GM18868 (cell line): ENCODE measurements at regions not wholly inside any gene's neighbourhood (a gene's known extent, or its start where the extent isn't known, plus 50 kb on each side); places are given as distances from the start of the nearest gene placed in this dataset.
"Not testable (repeated sequence)": the region's sequence is repeated elsewhere in the genome, so short reads cannot be mapped to it uniquely, and the experiment has no call there.

Experiments used
- ATAC-seq: cut with Tn5 transposase; IDR thresholded peaks from one replicate; pipeline ENCODE4 v1.9.1; 2021; ENCODE audit warnings: mild to moderate bottlenecking, moderate library complexity; ENCODE audit not compliant: unreplicated experiment

- ATAC-seq = no peak
These were observed 81.9 kb upstream of the SLC25A36 start for GRCh38 chr3:140859592-140860336.

GRCh38 chr3:140863580-140864009, 78.0 kb upstream of the SLC25A36 start:
- no peak for ATAC-seq

DNA sequence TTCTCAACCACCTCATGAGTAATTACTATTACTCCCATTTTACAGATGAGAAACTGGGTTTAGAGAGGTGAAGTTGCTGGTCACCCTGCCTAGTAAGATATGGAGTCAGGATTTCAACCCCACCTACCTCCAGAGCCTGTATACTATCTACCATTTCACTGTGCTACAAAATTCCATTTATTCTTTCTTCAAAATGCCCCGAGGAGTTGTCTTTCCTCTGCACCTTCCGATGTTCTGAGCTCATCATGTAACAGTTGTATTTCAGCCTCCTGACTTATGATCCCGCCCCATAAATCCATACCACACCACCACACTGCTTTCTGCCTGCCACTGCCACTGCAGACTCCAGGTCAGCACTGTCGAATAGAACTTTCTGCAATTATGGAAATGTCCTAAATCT, 71.3 kb upstream of the SLC25A36 start:
- no peak for ATAC-seq

DNA sequence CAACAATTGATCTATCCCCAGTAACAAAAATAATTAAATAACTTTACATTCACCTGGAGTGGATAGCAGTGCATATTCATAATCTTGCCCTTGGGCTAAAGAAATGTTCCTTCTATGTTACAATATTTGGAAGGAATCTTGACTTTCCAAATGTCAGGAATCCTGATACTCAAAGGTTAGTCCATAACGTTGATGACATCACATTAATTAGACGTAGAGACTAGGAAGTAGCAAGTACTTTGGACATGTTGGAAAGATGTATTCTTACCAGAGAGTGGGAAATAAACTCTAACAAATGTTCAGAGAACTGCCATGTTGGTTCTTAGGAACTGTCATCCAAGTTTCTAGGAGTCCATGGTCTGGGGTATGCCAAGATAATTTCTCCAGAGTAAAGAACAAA, 70.6 kb upstream of the SLC25A36 start:
- no peak for ATAC-seq

- ATAC-seq = not testable (repeated sequence)
These were observed 69.5 kb upstream of the SLC25A36 start for GRCh38 chr3:140872165-140872564.

GRCh38 chr3:140883428-140884040, 58.1 kb upstream of the SLC25A36 start:
- ATAC-seq = no peak

- not testable (repeated sequence) for ATAC-seq
These were observed 55.9 kb upstream of the SLC25A36 start for GRCh38 chr3:140885697-140886096.
